OCI-LY3 (cell line): ENCODE measurements at regions not wholly inside any gene's neighbourhood (a gene's known extent, or its start where the extent isn't known, plus 50 kb on each side); places are given as distances from the start of the nearest gene placed in this dataset.

Source experiments
- H2AFZ ChIP-seq: fragments of 200-600, 300-600 bp; shearing (Covaris generic); 2 replicates; pipeline ENCODE4 v1.6.0; 2014; ENCODE audit warnings: antibody characterized with exemption, low read depth, low read length
- H3K27ac ChIP-seq: fragments of 200-600, 300-600 bp; sonication (generic); 2 replicates; pipeline ENCODE4 v1.5.1; 2014; ENCODE audit warnings: mild to moderate bottlenecking, low read length, moderate library complexity, mixed read lengths
- H3K27me3 ChIP-seq: fragments of 200-600, 300-600 bp; sonication (generic); 2 replicates; pipeline ENCODE4 v1.6.1; 2014; ENCODE audit warnings: low read depth, low read length, mixed read lengths
- H3K36me3 ChIP-seq: fragments of 200-600, 300-600 bp; sonication (generic); replicated peaks from 2 replicates; pipeline ENCODE3; 2014; ENCODE audit warnings: low read depth, low read length, mixed read lengths
- H3K4me1 ChIP-seq: fragments of 300-600, 200-600 bp; sonication (generic); 2 replicates; pipeline ENCODE4 v1.6.1; 2014; ENCODE audit warnings: low read length, mixed read lengths
- H3K4me2 ChIP-seq: fragments of 200-600, 300-600 bp; sonication (generic); 2 replicates; pipeline ENCODE4 v1.6.1; 2014; ENCODE audit warnings: low read length, mixed read lengths
- H3K4me3 ChIP-seq: fragments of 300-600, 200-600 bp; sonication (generic); 2 replicates; pipeline ENCODE4 v1.5.1; 2014; ENCODE audit warnings: antibody characterized with exemption, mild to moderate bottlenecking, low read length, moderate library complexity
- H3K79me2 ChIP-seq: fragments of 300-600, 200-600 bp; shearing (Covaris generic); 2 replicates; pipeline ENCODE4 v1.6.1; 2014; ENCODE audit warnings: mild to moderate bottlenecking, low read length, mixed read lengths
- H3K9ac ChIP-seq: fragments of 300-600, 200-600 bp; shearing (Covaris generic); 2 replicates; pipeline ENCODE4 v1.6.0; 2014; ENCODE audit warnings: mild to moderate bottlenecking, low read length, moderate library complexity
- H3K9me3 ChIP-seq: fragments of 200-600, 300-600 bp; shearing (Covaris generic); 2 replicates; pipeline ENCODE4 v1.6.1; 2014; ENCODE audit warnings: low read length, mixed read lengths; ENCODE audit not compliant: insufficient read depth
- H4K20me1 ChIP-seq: fragments of 200-600, 300-600 bp; sonication (generic); 2 replicates; pipeline ENCODE4 v1.6.1; 2016; ENCODE audit warnings: low read length, mixed read lengths; ENCODE audit not compliant: insufficient read depth
- CTCF ChIP-seq: fragments of 200-600, 300-600 bp; sonication (generic); IDR thresholded peaks from 2 replicates; pipeline ENCODE4 v1.5.1; 2014; ENCODE audit warnings: antibody characterized with exemption, low read length, low read depth
- EZH2phosphoT487 ChIP-seq: fragments of 200-600 bp; shearing (Covaris generic); IDR thresholded peaks from 2 replicates; pipeline ENCODE4 v1.6.1; 2018; ENCODE audit warnings: antibody characterized with exemption, mixed run types, low read depth

GRCh38 chr1:218666263-218666662 is 321.1 kb downstream of the TGFB2 start:
- no peak overlapping the region for H3K9ac ChIP-seq
- no peak overlapping the region for H2AFZ ChIP-seq
- no peaks in the 10 kb centered on the region for H3K4me1 ChIP-seq
- H3K4me3 ChIP-seq = no peak overlapping the region
- H3K27ac ChIP-seq = no peak overlapping the region
- no peaks in the 10 kb centered on the region for H3K9me3 ChIP-seq
- H4K20me1 ChIP-seq = no peaks in the 10 kb centered on the region
- H3K4me2 ChIP-seq = no peak overlapping the region
- H3K27me3 ChIP-seq = peaks cover 3% of the 10 kb centered on the region; the same call in 1 of the 2 replicates
- H3K79me2 ChIP-seq = no peaks in the 10 kb centered on the region
- no peaks in the 10 kb centered on the region for H3K36me3 ChIP-seq
- TF ChIP-seq CTCF (no peak), EZH2phosphoT487 (no peak)

DNA sequence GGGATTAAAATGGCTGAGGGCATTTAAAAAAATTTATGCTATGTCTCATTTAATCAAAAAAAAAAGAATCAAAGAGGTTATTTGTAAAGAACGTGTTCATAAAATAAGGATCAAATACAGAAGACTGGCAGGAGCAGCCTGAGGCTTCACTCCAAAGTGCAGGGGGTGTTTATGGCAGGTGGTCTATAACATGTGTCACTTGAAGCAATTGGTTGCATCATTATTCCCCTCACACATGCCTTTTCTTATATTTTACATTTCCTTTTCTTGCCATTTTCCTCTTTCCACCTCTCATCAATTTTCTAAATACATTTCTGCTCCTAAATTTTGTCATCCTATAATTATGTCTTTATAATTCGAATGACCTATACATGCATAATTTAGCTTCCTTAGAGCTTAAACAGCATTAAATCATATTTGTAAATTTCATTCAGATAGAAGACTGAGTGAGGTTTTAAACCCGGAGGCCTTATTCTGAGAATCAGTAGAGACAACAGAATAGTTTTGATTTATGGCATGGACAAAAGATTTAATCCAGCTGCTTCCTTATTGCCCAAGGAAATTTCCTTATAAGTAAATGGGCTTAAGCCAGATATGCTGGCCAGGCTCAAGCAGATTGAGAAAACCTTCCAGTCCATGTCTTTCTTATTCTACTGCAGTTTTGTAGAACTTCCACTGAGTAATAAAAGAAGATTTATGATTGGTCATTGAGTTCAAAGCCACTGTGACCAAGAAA is 322.8 kb downstream of the TGFB2 start:
- Histone ChIP-seq H3K36me3 (no peaks in the 10 kb centered on the region), H3K4me3 (no peak overlapping the region), H4K20me1 (no peaks in the 10 kb centered on the region), H3K9me3 (no peaks in the 10 kb centered on the region), H3K79me2 (no peaks in the 10 kb centered on the region), H3K27me3 (peaks cover 3% of the 10 kb centered on the region; the same call in 1 of the 2 replicates), H3K9ac (no peak overlapping the region), H2AFZ (no peak overlapping the region), H3K4me2 (no peak overlapping the region), H3K27ac (no peak overlapping the region), H3K4me1 (no peaks in the 10 kb centered on the region)
- TF ChIP-seq EZH2phosphoT487 (no peak), CTCF (no peak)

DNA sequence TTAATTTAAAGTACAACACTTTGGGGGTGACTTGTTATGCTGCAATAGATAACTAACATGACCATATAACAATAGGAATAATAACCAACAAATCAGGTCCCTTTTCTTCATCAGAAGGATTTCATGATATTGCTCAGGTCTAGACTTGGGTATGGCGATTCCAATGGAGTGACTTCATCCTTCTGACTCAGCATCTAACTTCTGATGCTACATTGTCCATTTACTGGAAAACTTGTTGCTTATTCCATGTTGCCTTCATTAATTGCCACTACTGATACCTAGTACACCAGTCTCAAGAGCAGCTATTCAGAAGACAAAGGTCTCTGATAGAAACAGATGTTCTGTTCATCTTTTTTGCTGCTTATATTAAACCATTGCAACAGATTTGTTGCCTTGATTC is 324.3 kb downstream of the TGFB2 start:
- no peaks in the 10 kb centered on the region for H3K9me3 ChIP-seq
- H3K4me2 ChIP-seq = no peak overlapping the region
- no peaks in the 10 kb centered on the region for H3K36me3 ChIP-seq
- no peak overlapping the region for H3K27ac ChIP-seq
- no peaks in the 10 kb centered on the region for H3K4me1 ChIP-seq
- H2AFZ ChIP-seq = no peak overlapping the region
- no peak overlapping the region for H3K9ac ChIP-seq
- TF ChIP-seq EZH2phosphoT487 (no peak), CTCF (no peak)
- H3K27me3 ChIP-seq = peaks cover 3% of the 10 kb centered on the region; the same call in 1 of the 2 replicates
- no peaks in the 10 kb centered on the region for H3K79me2 ChIP-seq
- H3K4me3 ChIP-seq = no peak overlapping the region
- H4K20me1 ChIP-seq = no peaks in the 10 kb centered on the region

GRCh38 chr1:218670875-218671274 is 325.7 kb downstream of the TGFB2 start:
- no peak overlapping the region for H3K9ac ChIP-seq
- no peak overlapping the region for H3K4me3 ChIP-seq
- H3K27me3 ChIP-seq = peaks cover 3% of the 10 kb centered on the region; the same call in 1 of the 2 replicates
- no peak overlapping the region for H3K27ac ChIP-seq
- H3K9me3 ChIP-seq = no peaks in the 10 kb centered on the region
- H4K20me1 ChIP-seq = no peaks in the 10 kb centered on the region
- no peak for TF ChIP-seq CTCF
- no peak for TF ChIP-seq EZH2phosphoT487
- H3K4me2 ChIP-seq = no peak overlapping the region
- no peaks in the 10 kb centered on the region for H3K4me1 ChIP-seq
- no peaks in the 10 kb centered on the region for H3K36me3 ChIP-seq
- H3K79me2 ChIP-seq = no peaks in the 10 kb centered on the region
- no peak overlapping the region for H2AFZ ChIP-seq
